A549 (cell line): ENCODE measurements at regions not wholly inside any gene's neighbourhood (a gene's known extent, or its start where the extent isn't known, plus 50 kb on each side); places are given as distances from the start of the nearest gene placed in this dataset.

ENCODE experiments used
- ATAC-seq, 2 experiments: fragments of 200-7000 bp in 1 of 2; fragments of >200 bp in 1 of 2; cut with Nextera tagmentation in 1 of 2; cut with Tn5 transposase in 1 of 2; 3 replicates each; pipeline versions ENCODE4 v1.8.0 to v1.9.1; 2018 to 2020; ENCODE audit warnings: mild to moderate bottlenecking in 1 of 2, moderate library complexity in 1 of 2
- CTCF ChIA-PET: fragments of 300-600 bp; sonication (Branson Sonifier 250); formaldehyde crosslinking; extraction: SDS; loops from one replicate; lab custom pipeline; 2021; ENCODE audit warnings: antibody characterized with exemption, inconsistent platforms; lab: Yijun Ruan, JAX
- POLR2A ChIA-PET: fragments of 350-600 bp; formaldehyde crosslinking; extraction: SDS; loops from one replicate; lab custom pipeline; 2021; ENCODE audit warnings: antibody characterized with exemption, inconsistent platforms; lab: Yijun Ruan, JAX
- DNase-seq, 2 experiments: peaks; one replicate each; pipeline versions ENCODE4 v3.0.0 to v3.0.0-alpha.2; 2011 to 2016; ENCODE audit warnings: low read depth in 1 of 2, low spot score in 1 of 2
- FAIRE-seq: peaks from 2 replicates; lab custom pipeline; 2011; peaks lifted over from hg19 to GRCh38; lab: Jason Lieb, UNC
- H3K27ac ChIP-seq, 2 experiments: fragments of >200 bp; sonication (Bioruptor Twin); formaldehyde crosslinking; 3 replicates each; pipeline ENCODE4 v1.5.1; 2016 to 2017
- H3K4me1 ChIP-seq: fragments of >200 bp; sonication (Bioruptor Twin); formaldehyde crosslinking; 3 replicates; pipeline ENCODE4 v1.6.1; 2016
- H3K4me2 ChIP-seq: fragments of >200 bp; sonication (Bioruptor Twin); formaldehyde crosslinking; 3 replicates; pipeline ENCODE4 v1.6.1; 2016
- H3K4me3 ChIP-seq: fragments of >200 bp; sonication (Bioruptor Twin); formaldehyde crosslinking; 3 replicates; pipeline ENCODE4 v1.5.1; 2016
- H3K9me3 ChIP-seq: fragments of >200 bp; sonication (Bioruptor Twin); formaldehyde crosslinking; 3 replicates; pipeline ENCODE4 v1.6.1; 2016
- CEBPB ChIP-seq, 2 experiments: fragments of >200 bp in 1 of 2; sonication (Bioruptor Twin) in 1 of 2; formaldehyde crosslinking in 1 of 2; IDR thresholded peaks; 2 replicates each; pipeline ENCODE4 v1.6.1; 2012 to 2016
- CHD2 ChIP-seq: fragments of 150-350 bp; IDR thresholded peaks from 2 replicates; pipeline ENCODE4 v1.6.1; 2014; ENCODE audit warnings: low read length; ENCODE audit not compliant: partially characterized antibody
- ELK1 ChIP-seq: fragments of 150-350 bp; IDR thresholded peaks from 2 replicates; pipeline ENCODE4 v1.6.1; 2014; ENCODE audit warnings: low read depth, mild to moderate bottlenecking, low read length
- ESRRA ChIP-seq: fragments of 150-350 bp; IDR thresholded peaks from 2 replicates; pipeline ENCODE4 v1.6.1; 2014; ENCODE audit warnings: mild to moderate bottlenecking, low read length, borderline replicate concordance
- HES2 ChIP-seq: fragments of >200 bp; sonication (Bioruptor Twin); formaldehyde crosslinking; IDR thresholded peaks from 2 replicates; pipeline ENCODE4 v1.6.1; 2016
- HOXA7 ChIP-seq: fragments of 250-450 bp; sonication (Bioruptor Pico); IDR thresholded peaks from 2 replicates; pipeline ENCODE4 v1.5.0; 2020; ENCODE audit warnings: mild to moderate bottlenecking, moderate library complexity
- NR3C1 ChIP-seq: fragments of >200 bp; sonication (Bioruptor Twin); formaldehyde crosslinking; IDR thresholded peaks from 3 replicates; pipeline ENCODE4 v1.6.1; 2017
- POLR2AphosphoS2 ChIP-seq: conservative IDR thresholded peaks from 2 replicates; pipeline ENCODE4 v1.6.1; 2012; ENCODE audit warnings: low read length, improper control_type of control experiment, inconsistent platforms
- RCOR1 ChIP-seq: fragments of 150-350 bp; IDR thresholded peaks from 2 replicates; pipeline ENCODE4 v1.6.1; 2014; ENCODE audit warnings: antibody characterized with exemption, low read length, low read depth
- SMC3 ChIP-seq: fragments of >200 bp; sonication (Bioruptor Twin); formaldehyde crosslinking; IDR thresholded peaks from 3 replicates; pipeline ENCODE4 v1.6.1; 2018; ENCODE audit warnings: inconsistent platforms
- ZC3H11A ChIP-seq: fragments of 450-650 bp; IDR thresholded peaks from 2 replicates; pipeline ENCODE4 v1.6.1; 2014; ENCODE audit warnings: antibody characterized with exemption, mild to moderate bottlenecking
- WGBS: methylation state at CpG from one replicate; pipeline ENCODE4 v1.1.6; 2017; ENCODE audit errors: missing lambda C conversion rate; 5-methylcytosine and 5-hydroxymethylcytosine counted together
- TF ChIP-seq, protein P1 (sequence below): IDR thresholded peaks from 2 replicates; pipeline ENCODE4 v1.6.1; 2012; ENCODE audit warnings: low read depth, borderline replicate concordance
- TF ChIP-seq, protein P2 (sequence below): IDR thresholded peaks from 2 replicates; pipeline ENCODE4 v1.6.1; 2012
- TF ChIP-seq, protein P3 (sequence below): fragments of 250-450 bp; sonication (Bioruptor Pico); IDR thresholded peaks from 2 replicates; pipeline ENCODE4 v1.5.0; 2021; ENCODE audit warnings: mild to moderate bottlenecking, moderate library complexity, borderline replicate concordance
- TF ChIP-seq, protein P4 (sequence below): IDR thresholded peaks from 2 replicates; pipeline ENCODE4 v1.6.1; 2012

- CTCF ChIA-PET, result no interaction called here
- Histone ChIP-seq H3K4me3 (no peak overlapping the region), H3K4me2 (no peak overlapping the region)
- TF ChIP-seq, protein P1, sequence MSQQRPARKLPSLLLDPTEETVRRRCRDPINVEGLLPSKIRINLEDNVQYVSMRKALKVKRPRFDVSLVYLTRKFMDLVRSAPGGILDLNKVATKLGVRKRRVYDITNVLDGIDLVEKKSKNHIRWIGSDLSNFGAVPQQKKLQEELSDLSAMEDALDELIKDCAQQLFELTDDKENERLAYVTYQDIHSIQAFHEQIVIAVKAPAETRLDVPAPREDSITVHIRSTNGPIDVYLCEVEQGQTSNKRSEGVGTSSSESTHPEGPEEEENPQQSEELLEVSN, result no peak
- TF ChIP-seq, protein P2, sequence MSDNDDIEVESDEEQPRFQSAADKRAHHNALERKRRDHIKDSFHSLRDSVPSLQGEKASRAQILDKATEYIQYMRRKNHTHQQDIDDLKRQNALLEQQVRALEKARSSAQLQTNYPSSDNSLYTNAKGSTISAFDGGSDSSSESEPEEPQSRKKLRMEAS, result no peak
- TF ChIP-seq, all 56 proteins: peak for 0
- no peaks in the 10 kb centered on the region for H3K4me1 ChIP-seq
- H3K27ac ChIP-seq, result no peak overlapping the region
- ATAC-seq (no peak), DNase-seq (no peak), FAIRE-seq (no peak)
- POLR2A ChIA-PET, result no interaction called here
- WGBS, result 24% methylated on average over 3 of the region's 3 CpGs
- H3K9me3 ChIP-seq, result no peaks in the 10 kb centered on the region
Observed at GRCh38 chr3:165359005-165359404, 162.8 kb upstream of the SLITRK3 start.

- H3K4me3 ChIP-seq, result no peak overlapping the region
- ATAC-seq (no peak), DNase-seq (no peak)
- 61% methylated on average over 5 of the region's 5 CpGs for WGBS
- CTCF ChIA-PET, result no interaction called here
- no peaks in the 10 kb centered on the region for H3K4me1 ChIP-seq
- POLR2A ChIA-PET, result no interaction called here
- no peaks in the 10 kb centered on the region for H3K9me3 ChIP-seq
- no peak overlapping the region for H3K27ac ChIP-seq
- TF ChIP-seq RCOR1, result no peak
- TF ChIP-seq, protein P3, sequence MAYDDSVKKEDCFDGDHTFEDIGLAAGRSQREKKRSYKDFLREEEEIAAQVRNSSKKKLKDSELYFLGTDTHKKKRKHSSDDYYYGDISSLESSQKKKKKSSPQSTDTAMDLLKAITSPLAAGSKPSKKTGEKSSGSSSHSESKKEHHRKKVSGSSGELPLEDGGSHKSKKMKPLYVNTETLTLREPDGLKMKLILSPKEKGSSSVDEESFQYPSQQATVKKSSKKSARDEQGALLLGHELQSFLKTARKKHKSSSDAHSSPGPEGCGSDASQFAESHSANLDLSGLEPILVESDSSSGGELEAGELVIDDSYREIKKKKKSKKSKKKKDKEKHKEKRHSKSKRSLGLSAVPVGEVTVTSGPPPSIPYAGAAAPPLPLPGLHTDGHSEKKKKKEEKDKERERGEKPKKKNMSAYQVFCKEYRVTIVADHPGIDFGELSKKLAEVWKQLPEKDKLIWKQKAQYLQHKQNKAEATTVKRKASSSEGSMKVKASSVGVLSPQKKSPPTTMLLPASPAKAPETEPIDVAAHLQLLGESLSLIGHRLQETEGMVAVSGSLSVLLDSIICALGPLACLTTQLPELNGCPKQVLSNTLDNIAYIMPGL (CRISPR knock-in tag), result no peak
- no peak for TF ChIP-seq POLR2AphosphoS2
- no peak for TF ChIP-seq ZC3H11A
- no peak for TF ChIP-seq HOXA7 (CRISPR knock-in tag)
- TF ChIP-seq, all 56 proteins: peak for 0
- FAIRE-seq, result no peak
- no peak overlapping the region for H3K4me2 ChIP-seq
Observed at GRCh38 chr3:165355316-165355715, 159.1 kb upstream of the SLITRK3 start.

DNA sequence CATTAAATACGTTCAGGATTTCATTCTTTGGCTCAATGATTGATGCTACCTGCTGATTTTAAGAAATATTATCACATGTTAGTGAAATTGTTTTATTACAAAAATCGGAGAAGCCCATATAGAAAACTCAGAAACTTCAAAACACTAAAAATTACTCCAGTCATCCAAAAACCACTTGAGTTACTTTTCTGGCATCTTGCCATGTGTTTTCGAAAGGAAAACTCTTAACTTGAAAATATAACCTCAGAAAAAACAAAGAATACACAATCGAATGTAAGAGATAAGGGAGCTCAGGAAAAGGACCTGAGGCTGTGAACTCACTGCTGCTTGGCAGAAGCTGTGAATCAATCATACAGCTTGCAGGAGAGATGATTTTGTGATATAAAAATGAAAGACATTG lies 151.3 kb upstream of the SLITRK3 start:
- no peaks in the 10 kb centered on the region for H3K9me3 ChIP-seq
- CTCF ChIA-PET, result no interaction called here
- WGBS, result 64% methylated on average over 4 of the region's 4 CpGs
- no peak overlapping the region for H3K4me2 ChIP-seq
- no peak for ATAC-seq
- no peak for TF ChIP-seq CHD2
- no peak for TF ChIP-seq HOXA7 (CRISPR knock-in tag)
- TF ChIP-seq RCOR1, result no peak
- no peak for TF ChIP-seq SMC3
- no peak for TF ChIP-seq ESRRA
- TF ChIP-seq, protein P3 (CRISPR knock-in tag), result no peak
- TF ChIP-seq HES2, result no peak
- TF ChIP-seq ZC3H11A, result no peak
- TF ChIP-seq NR3C1, result no peak
- TF ChIP-seq POLR2AphosphoS2, result no peak
- no peak for TF ChIP-seq CEBPB (IDR thresholded peaks at IDR 0.05)
- TF ChIP-seq, protein P4, sequence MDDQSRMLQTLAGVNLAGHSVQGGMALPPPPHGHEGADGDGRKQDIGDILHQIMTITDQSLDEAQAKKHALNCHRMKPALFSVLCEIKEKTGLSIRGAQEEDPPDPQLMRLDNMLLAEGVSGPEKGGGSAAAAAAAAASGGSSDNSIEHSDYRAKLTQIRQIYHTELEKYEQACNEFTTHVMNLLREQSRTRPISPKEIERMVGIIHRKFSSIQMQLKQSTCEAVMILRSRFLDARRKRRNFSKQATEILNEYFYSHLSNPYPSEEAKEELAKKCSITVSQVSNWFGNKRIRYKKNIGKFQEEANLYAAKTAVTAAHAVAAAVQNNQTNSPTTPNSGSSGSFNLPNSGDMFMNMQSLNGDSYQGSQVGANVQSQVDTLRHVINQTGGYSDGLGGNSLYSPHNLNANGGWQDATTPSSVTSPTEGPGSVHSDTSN, result no peak
- no peak for TF ChIP-seq ELK1
- H3K27ac ChIP-seq, result no peak overlapping the region
- FAIRE-seq, result no peak
- POLR2A ChIA-PET, result no interaction called here
- no peak for DNase-seq
- no peaks in the 10 kb centered on the region for H3K4me1 ChIP-seq
- no peak overlapping the region for H3K4me3 ChIP-seq
